ENCODE measurements at regions not wholly inside any gene's neighbourhood (a gene's known extent, or its start where the extent isn't known, plus 50 kb on each side); places are given as distances from the start of the nearest gene placed in this dataset.

- no peak for DNase-seq
- WGBS (ENCODE audit: insufficient coverage), result 100% methylated on average over 1 of the region's 2 CpGs
Measured at GRCh38 chr6:66429210-66429609, 722.2 kb upstream of the EYS start.

GRCh38 chr6:66423047-66423446, 716.0 kb upstream of the EYS start:
- CTCF ChIA-PET, result no interaction called here

More at GRCh38 chr6:66429210-66429609, 722.2 kb upstream of the EYS start:
- Histone ChIP-seq H3K4me1 (ENCODE audit: control extremely low read depth in 1 of 4, control insufficient read depth in 4 of 4, insufficient read depth in 4 of 4, low read length in 3 of 4) (no peaks in the 10 kb centered on the region), H3K27me3 (replicated peaks in 2 of 5; ENCODE audit: control insufficient read depth in 4 of 5, insufficient read depth in 5 of 5, low read length in 4 of 5) (no peaks in the 10 kb centered on the region), H3K4me3 (ENCODE audit: control insufficient read depth in 1 of 7, extremely low read depth in 1 of 7, insufficient read depth in 4 of 7, low read depth in 2 of 7, low read length in 6 of 7) (no peak overlapping the region), H3K36me3 (ENCODE audit: control insufficient read depth in 4 of 4, insufficient read depth in 4 of 4, low read length in 3 of 4) (no peaks in the 10 kb centered on the region), H3K9me3 (ENCODE audit: control extremely low read depth in 1 of 5, control insufficient read depth in 4 of 5, insufficient read depth in 2 of 5, low read depth in 1 of 5, low read length in 4 of 5) (no peaks in the 10 kb centered on the region), H3K27ac (ENCODE audit: insufficient read depth in 1 of 2, low read depth in 1 of 2, low read length in 2 of 2, poor library complexity in 1 of 2, severe bottlenecking in 2 of 2) (no peak overlapping the region)
- POLR2A ChIA-PET, result interaction anchor here (0.6 kb wide), 1 partner anchor 1628 kb away, joined by 3 read pairs; no protein-coding TSS in a partner anchor
- CTCF ChIA-PET, result no interaction called here

GRCh38 chr6:66421570-66421969, 714.5 kb upstream of the EYS start:
- ChIA-PET POLR2A (no interaction called here), CTCF (no interaction called here)
- Histone ChIP-seq H3K27me3 (replicated peaks in 2 of 5; ENCODE audit: control insufficient read depth in 4 of 5, insufficient read depth in 5 of 5, low read length in 4 of 5) (no peaks in the 10 kb centered on the region), H3K36me3 (ENCODE audit: control insufficient read depth in 4 of 4, insufficient read depth in 4 of 4, low read length in 3 of 4) (no peaks in the 10 kb centered on the region), H3K4me3 (ENCODE audit: control insufficient read depth in 1 of 7, extremely low read depth in 1 of 7, insufficient read depth in 4 of 7, low read depth in 2 of 7, low read length in 6 of 7) (no peak overlapping the region), H3K4me1 (ENCODE audit: control extremely low read depth in 1 of 4, control insufficient read depth in 4 of 4, insufficient read depth in 4 of 4, low read length in 3 of 4) (no peaks in the 10 kb centered on the region), H3K27ac (ENCODE audit: insufficient read depth in 1 of 2, low read depth in 1 of 2, low read length in 2 of 2, poor library complexity in 1 of 2, severe bottlenecking in 2 of 2) (no peak overlapping the region), H3K9me3 (ENCODE audit: control extremely low read depth in 1 of 5, control insufficient read depth in 4 of 5, insufficient read depth in 2 of 5, low read depth in 1 of 5, low read length in 4 of 5) (no peaks in the 10 kb centered on the region)
- WGBS (ENCODE audit: insufficient coverage), result 47% methylated on average over 3 of the region's 3 CpGs
- DNase-seq, result peak in 1 of 3 donors; percentile 1

More at GRCh38 chr6:66423047-66423446, 716.0 kb upstream of the EYS start:
- Histone ChIP-seq H3K4me1 (ENCODE audit: control extremely low read depth in 1 of 4, control insufficient read depth in 4 of 4, insufficient read depth in 4 of 4, low read length in 3 of 4) (no peaks in the 10 kb centered on the region), H3K9me3 (ENCODE audit: control extremely low read depth in 1 of 5, control insufficient read depth in 4 of 5, insufficient read depth in 2 of 5, low read depth in 1 of 5, low read length in 4 of 5) (no peaks in the 10 kb centered on the region), H3K36me3 (ENCODE audit: control insufficient read depth in 4 of 4, insufficient read depth in 4 of 4, low read length in 3 of 4) (no peaks in the 10 kb centered on the region), H3K4me3 (ENCODE audit: control insufficient read depth in 1 of 7, extremely low read depth in 1 of 7, insufficient read depth in 4 of 7, low read depth in 2 of 7, low read length in 6 of 7) (no peak overlapping the region), H3K27ac (ENCODE audit: insufficient read depth in 1 of 2, low read depth in 1 of 2, low read length in 2 of 2, poor library complexity in 1 of 2, severe bottlenecking in 2 of 2) (no peak overlapping the region), H3K27me3 (replicated peaks in 2 of 5; ENCODE audit: control insufficient read depth in 4 of 5, insufficient read depth in 5 of 5, low read length in 4 of 5) (no peaks in the 10 kb centered on the region)
- no peak for DNase-seq
- POLR2A ChIA-PET, result no interaction called here

GRCh38 chr6:66418906-66419305, 711.9 kb upstream of the EYS start:
- H3K4me3 ChIP-seq (ENCODE audit: control insufficient read depth in 1 of 7, extremely low read depth in 1 of 7, insufficient read depth in 4 of 7, low read depth in 2 of 7, low read length in 6 of 7), result no peak overlapping the region
- WGBS (ENCODE audit: insufficient coverage), result no CpG with 5 or more reads among the region's 2 CpGs
- H3K9me3 ChIP-seq (ENCODE audit: control extremely low read depth in 1 of 5, control insufficient read depth in 4 of 5, insufficient read depth in 2 of 5, low read depth in 1 of 5, low read length in 4 of 5), result no peaks in the 10 kb centered on the region
- H3K27ac ChIP-seq (ENCODE audit: insufficient read depth in 1 of 2, low read depth in 1 of 2, low read length in 2 of 2, poor library complexity in 1 of 2, severe bottlenecking in 2 of 2), result no peak overlapping the region
- no peaks in the 10 kb centered on the region for H3K4me1 ChIP-seq (ENCODE audit: control extremely low read depth in 1 of 4, control insufficient read depth in 4 of 4, insufficient read depth in 4 of 4, low read length in 3 of 4)
- POLR2A ChIA-PET, result no interaction called here
- no peak for DNase-seq
- H3K36me3 ChIP-seq (ENCODE audit: control insufficient read depth in 4 of 4, insufficient read depth in 4 of 4, low read length in 3 of 4), result no peaks in the 10 kb centered on the region
- CTCF ChIA-PET, result no interaction called here
- H3K27me3 ChIP-seq (replicated peaks in 2 of 5; ENCODE audit: control insufficient read depth in 4 of 5, insufficient read depth in 5 of 5, low read length in 4 of 5), result no peaks in the 10 kb centered on the region

- H3K9me3 ChIP-seq (ENCODE audit: control extremely low read depth in 1 of 5, control insufficient read depth in 4 of 5, insufficient read depth in 2 of 5, low read depth in 1 of 5, low read length in 4 of 5), result no peaks in the 10 kb centered on the region
- H3K27me3 ChIP-seq (replicated peaks in 2 of 5; ENCODE audit: control insufficient read depth in 4 of 5, insufficient read depth in 5 of 5, low read length in 4 of 5), result no peaks in the 10 kb centered on the region
- DNase-seq, result no peak
- H3K4me1 ChIP-seq (ENCODE audit: control extremely low read depth in 1 of 4, control insufficient read depth in 4 of 4, insufficient read depth in 4 of 4, low read length in 3 of 4), result no peaks in the 10 kb centered on the region
- ChIA-PET CTCF (no interaction called here), POLR2A (no interaction called here)
- no peaks in the 10 kb centered on the region for H3K36me3 ChIP-seq (ENCODE audit: control insufficient read depth in 4 of 4, insufficient read depth in 4 of 4, low read length in 3 of 4)
- no peak overlapping the region for H3K4me3 ChIP-seq (ENCODE audit: control insufficient read depth in 1 of 7, extremely low read depth in 1 of 7, insufficient read depth in 4 of 7, low read depth in 2 of 7, low read length in 6 of 7)
- H3K27ac ChIP-seq (ENCODE audit: insufficient read depth in 1 of 2, low read depth in 1 of 2, low read length in 2 of 2, poor library complexity in 1 of 2, severe bottlenecking in 2 of 2), result no peak overlapping the region
Measured at GRCh38 chr6:66403966-66404365, 696.9 kb upstream of the EYS start.

GRCh38 chr6:66402873-66403272, 695.8 kb upstream of the EYS start:
- Histone ChIP-seq H3K4me3 (ENCODE audit: control insufficient read depth in 1 of 7, extremely low read depth in 1 of 7, insufficient read depth in 4 of 7, low read depth in 2 of 7, low read length in 6 of 7) (no peak overlapping the region), H3K4me1 (ENCODE audit: control extremely low read depth in 1 of 4, control insufficient read depth in 4 of 4, insufficient read depth in 4 of 4, low read length in 3 of 4) (no peaks in the 10 kb centered on the region), H3K9me3 (ENCODE audit: control extremely low read depth in 1 of 5, control insufficient read depth in 4 of 5, insufficient read depth in 2 of 5, low read depth in 1 of 5, low read length in 4 of 5) (no peaks in the 10 kb centered on the region), H3K36me3 (ENCODE audit: control insufficient read depth in 4 of 4, insufficient read depth in 4 of 4, low read length in 3 of 4) (no peaks in the 10 kb centered on the region), H3K27ac (ENCODE audit: insufficient read depth in 1 of 2, low read depth in 1 of 2, low read length in 2 of 2, poor library complexity in 1 of 2, severe bottlenecking in 2 of 2) (no peak overlapping the region), H3K27me3 (replicated peaks in 2 of 5; ENCODE audit: control insufficient read depth in 4 of 5, insufficient read depth in 5 of 5, low read length in 4 of 5) (no peaks in the 10 kb centered on the region)
- ChIA-PET POLR2A (interaction anchor here (0.6 kb wide), 1 partner anchor 23 kb away, joined by 3 read pairs; no protein-coding TSS in a partner anchor), CTCF (no interaction called here)
- no peak for DNase-seq
- WGBS (ENCODE audit: insufficient coverage), result no CpG with 5 or more reads among the region's 1 CpG

- Histone ChIP-seq H3K4me1 (ENCODE audit: control extremely low read depth in 1 of 4, control insufficient read depth in 4 of 4, insufficient read depth in 4 of 4, low read length in 3 of 4) (no peaks in the 10 kb centered on the region), H3K36me3 (ENCODE audit: control insufficient read depth in 4 of 4, insufficient read depth in 4 of 4, low read length in 3 of 4) (no peaks in the 10 kb centered on the region), H3K9me3 (ENCODE audit: control extremely low read depth in 1 of 5, control insufficient read depth in 4 of 5, insufficient read depth in 2 of 5, low read depth in 1 of 5, low read length in 4 of 5) (no peaks in the 10 kb centered on the region), H3K27ac (ENCODE audit: insufficient read depth in 1 of 2, low read depth in 1 of 2, low read length in 2 of 2, poor library complexity in 1 of 2, severe bottlenecking in 2 of 2) (no peak overlapping the region), H3K27me3 (replicated peaks in 2 of 5; ENCODE audit: control insufficient read depth in 4 of 5, insufficient read depth in 5 of 5, low read length in 4 of 5) (no peaks in the 10 kb centered on the region), H3K4me3 (ENCODE audit: control insufficient read depth in 1 of 7, extremely low read depth in 1 of 7, insufficient read depth in 4 of 7, low read depth in 2 of 7, low read length in 6 of 7) (no peak overlapping the region)
- no peak for DNase-seq
- ChIA-PET CTCF (no interaction called here), POLR2A (no interaction called here)
- WGBS (ENCODE audit: insufficient coverage), result 100% methylated on average over 7 of the region's 7 CpGs
Measured at GRCh38 chr6:66396549-66396948, 689.5 kb upstream of the EYS start.

All from common myeloid progenitor, CD34-positive (primary cell).